OCI-LY1 (cell line): ENCODE measurements at regions not wholly inside any gene's neighbourhood (a gene's known extent, or its start where the extent isn't known, plus 50 kb on each side); places are given as distances from the start of the nearest gene placed in this dataset.

Source experiments
- CTCF ChIP-seq: fragments of 200-600 bp; sonication (generic), shearing (Covaris generic); IDR thresholded peaks from 2 replicates; pipeline ENCODE4 v1.5.1; 2017; ENCODE audit warnings: mild to moderate bottlenecking, antibody characterized with exemption, low read length, moderate library complexity, mixed read lengths
- EZH2 ChIP-seq: fragments of 200-600 bp; sonication (generic), shearing (Covaris generic); IDR thresholded peaks from 2 replicates; pipeline ENCODE4 v1.8.0; 2017; ENCODE audit warnings: borderline replicate concordance, mixed run types, mild to moderate bottlenecking, antibody characterized with exemption, low read length, moderate library complexity, mixed read lengths

- TF ChIP-seq CTCF, result no peak
- TF ChIP-seq EZH2, result no peak
These were observed 426.1 kb upstream of the DYNLRB2 start for GRCh38 chr16:80114699-80115098.
